C1 segment of cervical spinal cord (tissue), 14 donors: ENCODE measurements at regions not wholly inside any gene's neighbourhood (a gene's known extent, or its start where the extent isn't known, plus 50 kb on each side); places are given as distances from the start of the nearest gene placed in this dataset.
"Not testable (repeated sequence)": the region's sequence is repeated elsewhere in the genome, so short reads cannot be mapped to it uniquely, and the experiment has no call there.

Experiments
- DNase-seq, 14 donors: peaks; one replicate each; lab custom pipeline; 2025; lab: John Stamatoyannopoulos, UW

- DNase-seq = no peak
These were observed 93.2 kb downstream of the ZNF680 start for GRCh38 chr7:64469673-64470072.

DNA sequence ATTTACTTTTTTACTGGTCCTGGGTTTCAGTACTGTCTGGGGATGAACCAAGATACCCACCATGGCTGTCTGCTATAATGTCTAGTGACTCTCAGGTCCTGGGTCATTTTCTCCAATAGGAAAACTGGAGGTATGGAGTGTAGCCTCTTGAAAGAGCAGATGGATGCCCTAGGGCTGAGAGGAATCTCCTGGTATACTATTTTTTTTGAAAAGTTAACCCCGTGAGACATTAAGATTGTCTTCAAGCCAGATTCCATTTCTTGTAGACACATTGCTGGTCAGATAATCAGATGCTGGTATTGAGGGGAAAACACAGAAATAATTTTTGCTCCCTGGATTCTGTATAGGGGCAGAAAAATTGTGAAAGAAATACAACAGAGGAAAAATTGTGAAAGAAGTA is 97.3 kb downstream of the ZNF680 start:
- DNase-seq = no peak

- DNase-seq = peak in 11 of 14 donors; percentile 1 to 77 (median 48)
These were observed 99.1 kb downstream of the ZNF680 start for GRCh38 chr7:64463636-64464375.

GRCh38 chr7:64459858-64460257 is 103.0 kb downstream of the ZNF680 start:
- DNase-seq = not testable (repeated sequence)

- DNase-seq = no peak
These were observed 119.8 kb downstream of the ZNF736 start for GRCh38 chr7:64433590-64433989.

DNA sequence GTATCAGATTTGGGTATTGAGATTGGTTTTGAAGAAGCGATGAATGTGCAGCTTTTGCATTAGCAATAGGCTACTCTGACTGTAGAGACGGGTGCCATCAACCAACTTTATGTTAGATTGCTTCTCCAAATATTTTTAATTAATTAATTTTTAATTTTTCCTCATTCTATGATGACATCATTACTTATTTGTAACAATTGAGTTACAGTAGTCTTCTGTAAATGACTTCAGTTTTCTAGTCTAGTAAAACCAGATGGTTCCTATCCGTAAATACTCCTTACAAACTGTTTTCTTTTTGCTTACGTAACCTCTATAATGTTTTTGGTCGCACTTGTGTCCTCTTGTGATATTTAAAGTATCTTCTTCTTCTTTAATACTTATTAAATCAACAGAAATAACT is 118.1 kb downstream of the ZNF736 start:
- no peak for DNase-seq

DNA sequence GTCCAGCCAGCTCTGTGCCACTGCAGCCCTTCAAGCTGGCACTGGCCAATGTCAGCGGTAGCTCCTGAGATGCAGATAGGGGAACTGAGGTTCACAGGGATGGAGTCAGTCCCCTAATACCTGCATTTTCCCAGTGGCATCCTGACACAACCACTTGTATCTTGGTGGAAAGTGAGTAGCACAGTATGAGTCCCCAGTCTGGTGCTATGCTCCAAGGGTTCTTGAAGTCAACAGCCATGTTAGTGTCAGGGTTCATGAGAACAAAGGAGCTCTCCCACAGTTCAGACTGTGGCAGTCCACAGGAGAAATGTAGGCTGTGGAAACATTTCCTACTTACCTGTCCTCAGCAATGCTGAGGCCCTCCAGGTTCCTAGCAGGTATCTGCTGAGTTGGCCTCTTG is 115.5 kb downstream of the ZNF736 start:
- DNase-seq = no peak

- DNase-seq = not testable (repeated sequence)
These were observed 111.7 kb downstream of the ZNF736 start for GRCh38 chr7:64425436-64425835.

DNA sequence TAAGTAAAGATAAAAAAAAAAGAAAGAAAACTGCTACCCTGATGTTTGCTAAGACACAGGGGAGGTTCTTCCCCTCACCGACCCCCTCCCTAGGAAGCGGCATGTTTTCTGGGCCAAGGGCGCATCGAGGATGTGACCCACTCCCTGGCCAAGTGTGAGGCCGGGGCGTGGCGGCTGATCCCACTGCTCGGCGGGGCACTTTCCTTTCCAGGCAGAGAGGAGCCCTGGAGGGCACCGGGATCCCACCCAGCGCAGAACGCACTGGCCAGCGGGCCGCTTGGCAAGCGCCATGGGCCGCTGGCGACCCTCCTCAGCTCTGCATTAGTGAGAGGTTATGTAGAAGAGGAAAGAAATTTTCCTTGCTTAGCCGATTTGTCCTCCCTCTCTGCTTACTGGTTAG is 93.4 kb downstream of the ZNF736 start:
- DNase-seq = no peak
